ENCODE measurements at regions not wholly inside any gene's neighbourhood (a gene's known extent, or its start where the extent isn't known, plus 50 kb on each side); places are given as distances from the start of the nearest gene placed in this dataset.

GRCh38 chr5:57938174-57938557 is 455.6 kb upstream of the ACTBL2 start:
- no peak for TF ChIP-seq CTCF (IDR thresholded peaks at IDR 0.05 in 4 of 5, conservative IDR thresholded peaks at IDR 0.05 in 1 of 5)
- no peak for TF ChIP-seq POLR2A (IDR thresholded peaks at IDR 0.05)
